GM21723 (cell line): ENCODE measurements at regions not wholly inside any gene's neighbourhood (a gene's known extent, or its start where the extent isn't known, plus 50 kb on each side); places are given as distances from the start of the nearest gene placed in this dataset.

Experiments used
- ATAC-seq: cut with Tn5 transposase; IDR thresholded peaks from one replicate; pipeline ENCODE4 v1.9.1; 2021; ENCODE audit warnings: mild to moderate bottlenecking, moderate library complexity; ENCODE audit not compliant: unreplicated experiment

DNA sequence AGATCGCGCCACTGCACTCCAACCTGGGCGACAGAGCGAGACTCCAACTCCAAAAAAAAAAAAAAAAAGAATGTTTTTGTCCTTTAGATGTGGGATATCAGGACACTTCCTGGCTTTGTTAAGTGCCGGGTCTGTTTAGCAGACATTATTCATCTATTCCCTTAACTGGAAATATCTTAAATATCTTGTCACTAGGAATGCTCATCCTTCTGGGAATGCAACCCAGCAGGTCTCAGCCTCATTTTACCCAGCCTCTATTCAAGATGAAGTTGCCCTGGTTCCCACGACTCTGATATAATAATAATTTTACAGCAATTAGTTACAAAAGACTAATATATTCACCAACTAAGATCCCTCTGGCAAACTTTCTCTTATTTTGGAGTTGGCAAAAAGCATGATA lies 260.9 kb upstream of the SLITRK3 start:
- ATAC-seq: no peak

DNA sequence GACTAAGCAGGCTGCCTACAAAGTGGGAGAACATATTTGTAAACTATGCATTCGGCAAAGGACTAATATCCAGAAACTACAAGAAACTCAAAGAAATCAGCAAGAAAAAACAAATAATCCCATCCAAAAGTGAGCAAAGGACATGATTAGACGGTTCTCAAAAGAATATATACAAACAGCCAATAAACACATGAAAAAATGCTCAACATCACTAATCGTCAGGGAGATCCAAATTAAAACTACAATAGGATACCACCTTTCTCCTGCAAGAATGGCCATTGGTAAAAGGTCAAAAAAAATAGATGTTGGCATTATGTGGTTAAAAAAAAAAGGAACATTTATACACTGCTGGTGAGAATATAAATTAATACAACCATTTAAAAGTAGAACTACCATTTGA lies 259.6 kb upstream of the SLITRK3 start:
- no peak for ATAC-seq

- ATAC-seq: no peak
Measured at GRCh38 chr3:165455360-165455759, 259.2 kb upstream of the SLITRK3 start.

- no peak for ATAC-seq
Measured at GRCh38 chr3:165451371-165452070, 255.3 kb upstream of the SLITRK3 start.

DNA sequence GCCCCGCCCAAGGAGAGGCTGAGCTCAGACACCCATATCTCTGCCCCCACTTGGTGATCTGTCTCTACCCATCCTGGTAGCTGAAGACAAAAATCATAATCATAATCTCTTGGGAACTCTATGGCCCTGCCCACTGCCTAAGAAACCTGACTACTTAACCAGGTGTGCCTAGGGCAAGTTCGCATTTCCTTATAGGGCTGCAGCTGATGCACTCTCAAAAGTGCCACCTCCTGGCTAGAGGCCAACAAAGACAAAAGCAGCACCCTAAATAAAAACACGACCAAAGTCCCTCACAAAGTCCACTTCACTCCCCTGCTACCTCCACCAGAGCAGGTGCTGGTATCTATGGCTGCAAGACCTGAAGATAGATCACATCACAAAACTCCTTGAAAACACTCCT lies 250.4 kb upstream of the SLITRK3 start:
- no peak for ATAC-seq

DNA sequence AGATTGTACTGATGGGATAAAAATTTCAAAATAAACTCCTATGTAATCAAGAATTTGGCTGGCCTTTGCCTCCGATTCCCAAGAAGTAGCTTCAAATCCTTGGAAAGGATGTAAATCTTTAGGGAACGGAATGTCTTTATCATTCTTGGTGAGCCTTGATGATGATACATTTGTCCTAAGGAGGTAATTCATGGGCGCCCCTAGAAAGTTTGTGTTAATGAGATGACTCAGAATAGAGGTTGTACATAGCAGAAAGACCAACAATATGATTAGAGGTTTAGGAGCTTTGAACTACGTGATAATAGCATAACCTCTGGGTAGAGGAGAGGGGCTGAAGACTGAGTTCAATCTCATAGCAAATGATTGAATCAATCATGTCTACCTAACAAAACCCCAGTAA lies 248.6 kb upstream of the SLITRK3 start:
- no peak for ATAC-seq

GRCh38 chr3:165443664-165444063 lies 247.5 kb upstream of the SLITRK3 start:
- ATAC-seq: no peak

GRCh38 chr3:165442061-165442460 lies 245.9 kb upstream of the SLITRK3 start:
- ATAC-seq: no peak

DNA sequence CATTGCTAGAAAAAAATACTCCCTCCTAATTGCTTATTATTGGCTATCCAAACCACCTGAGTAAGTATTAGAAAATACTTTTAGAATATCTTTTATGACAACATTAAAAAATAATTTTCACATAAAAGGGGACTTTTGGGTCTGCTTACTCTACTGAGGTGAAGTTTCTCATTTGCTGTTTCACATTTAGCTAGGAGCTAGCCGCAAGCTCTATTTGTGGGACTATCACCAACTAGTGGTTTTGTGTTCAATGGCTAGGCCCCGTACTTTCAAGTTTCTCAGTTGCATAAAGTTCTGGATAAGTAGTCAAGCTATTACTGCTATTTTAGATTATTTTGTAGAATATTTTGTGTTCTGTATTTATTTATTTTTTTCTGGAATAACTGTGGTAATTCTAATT lies 244.2 kb upstream of the SLITRK3 start:
- ATAC-seq: peak; percentile 58

- ATAC-seq: no peak
Measured at GRCh38 chr3:165439765-165440164, 243.6 kb upstream of the SLITRK3 start.

DNA sequence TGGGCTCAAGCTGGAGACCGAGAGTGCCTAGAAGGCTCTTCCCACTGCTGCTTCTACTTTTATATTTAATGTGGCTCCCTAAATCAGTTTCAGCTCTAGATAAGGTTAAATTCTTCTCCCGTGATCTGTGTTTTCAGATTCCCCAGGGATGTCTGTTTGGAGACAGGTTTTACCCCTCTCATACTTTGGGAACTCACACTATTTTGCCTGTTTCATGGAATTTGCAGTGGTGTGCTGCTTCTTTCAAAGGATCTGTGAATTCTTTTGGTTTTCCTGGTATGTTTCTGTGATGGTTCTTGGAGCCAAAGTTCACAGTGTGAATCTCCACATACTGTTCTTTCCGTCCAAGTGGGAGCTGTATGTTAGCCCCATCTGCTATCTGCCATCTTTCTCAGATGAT lies 238.3 kb upstream of the SLITRK3 start:
- ATAC-seq: no peak

DNA sequence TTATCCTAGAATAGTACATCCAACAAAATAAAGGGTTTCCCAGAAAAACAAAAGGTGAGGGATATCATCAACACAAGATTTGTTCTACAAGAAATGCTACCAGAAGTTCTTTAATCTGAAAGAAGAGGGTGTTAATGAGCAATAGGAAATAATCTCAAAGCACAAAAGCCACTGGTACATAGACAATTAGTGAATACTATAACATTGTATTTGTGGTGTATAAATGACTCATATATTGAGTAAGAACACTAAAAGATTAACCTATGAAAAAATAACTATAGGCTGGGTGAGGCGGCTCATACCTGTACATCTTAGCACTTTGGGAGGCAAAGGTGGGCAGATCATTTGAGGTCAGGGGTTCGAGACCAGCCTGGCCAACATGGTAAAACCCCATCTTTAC lies 210.2 kb upstream of the SLITRK3 start:
- ATAC-seq: no peak

GRCh38 chr3:165404357-165405027 lies 208.3 kb upstream of the SLITRK3 start:
- no peak for ATAC-seq

DNA sequence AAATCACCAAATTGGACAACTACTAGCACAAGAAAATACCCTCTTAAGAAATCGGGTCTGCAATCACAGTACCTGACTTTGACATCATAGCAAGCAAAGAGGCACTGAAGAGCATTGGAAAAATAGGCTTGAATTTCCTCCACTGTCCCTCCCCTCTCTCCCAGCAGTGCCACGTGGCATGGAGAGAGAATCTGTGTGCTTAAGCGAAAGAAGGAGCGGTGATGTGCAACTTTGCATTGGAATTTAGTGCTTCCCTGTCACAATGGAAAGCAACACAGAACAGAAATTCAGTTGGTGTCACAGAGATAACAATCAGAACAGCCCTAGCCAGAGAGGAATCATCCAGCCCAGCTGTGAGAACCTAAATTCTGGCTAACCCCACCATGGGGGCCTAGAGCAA lies 207.5 kb upstream of the SLITRK3 start:
- no peak for ATAC-seq

DNA sequence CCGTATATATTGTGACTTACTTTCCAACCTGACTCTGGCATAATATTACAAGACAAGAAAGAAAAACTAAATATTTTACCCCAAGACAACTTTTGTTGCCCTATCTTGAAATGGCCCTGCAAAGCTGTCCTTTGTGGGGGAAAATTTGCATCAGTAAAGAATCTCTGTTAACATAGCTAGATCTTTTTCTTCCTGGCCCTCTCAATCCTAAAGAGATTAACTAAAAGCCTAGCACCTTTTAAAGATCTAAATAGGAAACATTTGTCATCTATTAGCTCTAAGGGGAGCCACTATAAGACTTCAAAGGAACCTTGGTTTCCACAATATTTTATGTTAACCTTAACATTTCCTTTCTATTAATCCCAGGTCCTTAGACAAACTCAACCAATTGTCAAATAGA lies 199.0 kb upstream of the SLITRK3 start:
- ATAC-seq: no peak

GRCh38 chr3:165393461-165393860 lies 197.3 kb upstream of the SLITRK3 start:
- ATAC-seq: no peak

GRCh38 chr3:165390166-165390565 lies 194.0 kb upstream of the SLITRK3 start:
- no peak for ATAC-seq

- no peak for ATAC-seq
Measured at GRCh38 chr3:165389653-165390052, 193.5 kb upstream of the SLITRK3 start.

DNA sequence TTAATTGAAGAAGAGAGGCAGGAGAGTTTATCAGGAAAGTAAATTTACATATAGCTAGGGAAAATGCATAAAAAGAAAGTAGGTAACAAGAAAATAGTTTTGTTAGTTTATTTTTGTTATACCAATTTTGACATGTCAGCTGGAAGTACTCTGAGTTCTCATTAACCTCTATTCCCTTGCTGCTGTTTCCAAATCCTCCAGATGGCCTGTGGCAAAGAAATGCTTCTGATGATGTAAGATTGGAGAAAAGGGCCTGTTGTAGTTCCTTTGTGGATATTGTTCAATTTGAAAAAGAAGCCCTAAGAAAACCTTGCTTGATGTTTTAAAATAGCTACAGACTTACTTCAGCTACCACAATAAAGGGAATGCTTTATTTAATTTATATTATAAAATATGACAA lies 192.9 kb upstream of the SLITRK3 start:
- ATAC-seq: no peak

- no peak for ATAC-seq
Measured at GRCh38 chr3:165383381-165383780, 187.2 kb upstream of the SLITRK3 start.

- ATAC-seq: no peak
Measured at GRCh38 chr3:165382672-165383071, 186.5 kb upstream of the SLITRK3 start.

DNA sequence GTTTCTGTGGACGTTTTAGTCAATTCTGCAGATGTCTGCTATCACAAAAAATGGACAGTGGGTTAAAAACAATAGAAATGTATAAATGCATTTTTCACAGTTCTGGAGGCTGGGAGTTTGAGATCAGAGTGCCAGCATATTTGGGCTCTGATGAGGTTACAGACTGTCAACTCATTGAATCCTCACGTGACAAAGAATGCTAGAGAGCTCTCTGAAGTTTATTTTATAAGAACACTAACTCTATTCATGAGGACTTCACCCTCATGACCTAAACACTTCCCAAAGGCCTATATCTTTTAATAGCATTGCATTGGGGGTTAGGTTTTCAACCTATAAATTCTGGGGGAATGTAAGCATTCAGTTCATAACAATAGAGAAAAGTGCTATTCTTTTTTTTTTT lies 182.6 kb upstream of the SLITRK3 start:
- no peak for ATAC-seq

GRCh38 chr3:165359005-165359404 lies 162.8 kb upstream of the SLITRK3 start:
- no peak for ATAC-seq
